Natural killer cell (primary cell): ENCODE measurements at regions not wholly inside any gene's neighbourhood (a gene's known extent, or its start where the extent isn't known, plus 50 kb on each side); places are given as distances from the start of the nearest gene placed in this dataset.

Experiments
- ATAC-seq, 3 donors: fragments of 150-1000 bp in 2 of 3; fragments of 200-7000 bp in 1 of 3; cut with Tn5 transposase; 1 replicate in 1 of 3; 2 replicates in 2 of 3; pipeline ENCODE4 v1.10.0; 2021; ENCODE audit warnings: mild to moderate bottlenecking in 2 of 3, moderate library complexity in 2 of 3
- DNase-seq, 2 donors: peaks; one replicate each; pipeline versions ENCODE4 v3.0.0 to v3.0.0-alpha.2; 2013 to 2021; ENCODE audit warnings: mixed read lengths in 1 of 2
- H3K27ac ChIP-seq: one replicate; pipeline ENCODE4 v1.5.1; 2013; ENCODE audit warnings: mild to moderate bottlenecking, low read length
- H3K27me3 ChIP-seq: one replicate; pipeline ENCODE4 v1.6.1; 2013; ENCODE audit warnings: low read length; ENCODE audit not compliant: control insufficient read depth, insufficient read depth
- H3K36me3 ChIP-seq: one replicate; pipeline ENCODE4 v1.6.1; 2013; ENCODE audit warnings: low read length; ENCODE audit not compliant: control insufficient read depth, insufficient read depth
- H3K4me1 ChIP-seq: one replicate; pipeline ENCODE4 v1.6.1; 2013; ENCODE audit warnings: low read length; ENCODE audit not compliant: control insufficient read depth, insufficient read depth
- H3K4me3 ChIP-seq: one replicate; pipeline ENCODE4 v1.5.1; 2013; ENCODE audit warnings: low read length
- H3K9me3 ChIP-seq: one replicate; pipeline ENCODE4 v1.6.1; 2013; ENCODE audit warnings: low read length; ENCODE audit not compliant: control insufficient read depth, insufficient read depth
- H3K27ac Mint-ChIP-seq, 2 donors: one replicate each; pipeline ENCODE4 v1.8.0; 2022; ENCODE audit warnings: mild to moderate bottlenecking in 2 of 2, mixed read lengths in 2 of 2, moderate library complexity in 1 of 2
- H3K27me3 Mint-ChIP-seq, 2 donors: one replicate each; pipeline ENCODE4 v1.8.0; 2022; ENCODE audit warnings: low read depth in 2 of 2, mixed read lengths in 2 of 2
- H3K36me3 Mint-ChIP-seq: one replicate; pipeline ENCODE4 v1.8.0; 2022; ENCODE audit warnings: mixed read lengths
- H3K4me1 Mint-ChIP-seq, 2 donors: one replicate each; pipeline ENCODE4 v1.8.0; 2022; ENCODE audit warnings: mixed read lengths in 2 of 2
- H3K4me3 Mint-ChIP-seq: one replicate; pipeline ENCODE4 v1.8.0; 2022; ENCODE audit warnings: mild to moderate bottlenecking, moderate library complexity, mixed read lengths
- H3K9me3 Mint-ChIP-seq, 2 donors: one replicate each; pipeline ENCODE4 v1.8.0; 2022; ENCODE audit warnings: mixed read lengths in 2 of 2
- WGBS: methylation state at CpG from one replicate; pipeline ENCODE4 v1.1.7; 2013; ENCODE audit warnings: missing lambda C conversion rate; ENCODE audit not compliant: insufficient coverage; 5-methylcytosine and 5-hydroxymethylcytosine counted together
- intact Hi-C: fragments of 100-400 bp; cut with micrococcal nuclease; formaldehyde crosslinking; loops from one replicate; pipeline ENCODE4 v1.14.2; 2022
- TF ChIP-seq, protein P1 (sequence below): fragments of 200-600 bp; IDR thresholded peaks from one replicate; pipeline ENCODE4 v1.8.0; 2022; ENCODE audit warnings: antibody characterized with exemption

DNA sequence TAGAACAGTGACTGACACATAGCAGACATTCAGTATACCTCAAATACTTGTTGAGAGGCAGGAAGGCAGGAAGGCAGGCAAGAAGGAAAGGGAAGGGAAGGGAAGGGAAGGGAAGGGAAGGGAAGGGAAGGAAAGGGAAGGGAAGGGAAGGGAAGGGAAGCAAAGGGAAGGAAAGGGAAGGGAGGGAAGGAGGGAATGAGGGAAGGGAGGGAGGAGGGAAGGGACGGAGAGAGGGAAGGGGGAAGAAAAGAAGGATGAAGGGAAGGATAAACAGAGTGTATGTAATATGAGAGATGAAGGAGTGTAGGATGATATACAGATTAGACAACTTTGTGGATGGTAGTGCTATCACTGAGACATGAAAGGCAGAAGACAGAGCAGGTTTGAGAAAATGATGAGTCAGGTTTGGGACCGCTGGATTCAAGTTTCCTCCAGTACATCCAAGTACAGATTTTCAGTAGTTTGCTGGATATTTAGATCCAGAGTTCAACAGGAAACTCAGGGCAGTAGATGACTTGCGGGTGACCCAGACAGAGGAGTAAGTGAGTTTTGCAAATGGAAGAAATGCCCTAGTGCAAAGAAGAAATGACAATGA lies 85.9 kb downstream of the MAFB start:
- Histone ChIP-seq H3K27me3 (no peaks in the 10 kb centered on the region), H3K4me1 (no peaks in the 10 kb centered on the region), H3K36me3 (no peaks in the 10 kb centered on the region), H3K4me3 (no peak overlapping the region), H3K9me3 (no peaks in the 10 kb centered on the region), H3K27ac (no peak overlapping the region)
- TF ChIP-seq, protein P1, sequence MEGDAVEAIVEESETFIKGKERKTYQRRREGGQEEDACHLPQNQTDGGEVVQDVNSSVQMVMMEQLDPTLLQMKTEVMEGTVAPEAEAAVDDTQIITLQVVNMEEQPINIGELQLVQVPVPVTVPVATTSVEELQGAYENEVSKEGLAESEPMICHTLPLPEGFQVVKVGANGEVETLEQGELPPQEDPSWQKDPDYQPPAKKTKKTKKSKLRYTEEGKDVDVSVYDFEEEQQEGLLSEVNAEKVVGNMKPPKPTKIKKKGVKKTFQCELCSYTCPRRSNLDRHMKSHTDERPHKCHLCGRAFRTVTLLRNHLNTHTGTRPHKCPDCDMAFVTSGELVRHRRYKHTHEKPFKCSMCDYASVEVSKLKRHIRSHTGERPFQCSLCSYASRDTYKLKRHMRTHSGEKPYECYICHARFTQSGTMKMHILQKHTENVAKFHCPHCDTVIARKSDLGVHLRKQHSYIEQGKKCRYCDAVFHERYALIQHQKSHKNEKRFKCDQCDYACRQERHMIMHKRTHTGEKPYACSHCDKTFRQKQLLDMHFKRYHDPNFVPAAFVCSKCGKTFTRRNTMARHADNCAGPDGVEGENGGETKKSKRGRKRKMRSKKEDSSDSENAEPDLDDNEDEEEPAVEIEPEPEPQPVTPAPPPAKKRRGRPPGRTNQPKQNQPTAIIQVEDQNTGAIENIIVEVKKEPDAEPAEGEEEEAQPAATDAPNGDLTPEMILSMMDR = no peak
- ATAC-seq (no peak), DNase-seq (no peak)
- Mint-ChIP-seq H3K4me3 (no peak overlapping the region), H3K9me3 (peaks cover 0 to 3% of the 10 kb centered on the region in 2 donors), H3K36me3 (peaks cover 7% of the 10 kb centered on the region), H3K27ac (no peak overlapping the region), H3K4me1 (no peaks in the 10 kb centered on the region), H3K27me3 (peaks cover 5 to 14% of the 10 kb centered on the region in 2 donors)
- 85% methylated on average over 3 of the region's 3 CpGs for WGBS
- intact Hi-C loops = no loop called here

DNA sequence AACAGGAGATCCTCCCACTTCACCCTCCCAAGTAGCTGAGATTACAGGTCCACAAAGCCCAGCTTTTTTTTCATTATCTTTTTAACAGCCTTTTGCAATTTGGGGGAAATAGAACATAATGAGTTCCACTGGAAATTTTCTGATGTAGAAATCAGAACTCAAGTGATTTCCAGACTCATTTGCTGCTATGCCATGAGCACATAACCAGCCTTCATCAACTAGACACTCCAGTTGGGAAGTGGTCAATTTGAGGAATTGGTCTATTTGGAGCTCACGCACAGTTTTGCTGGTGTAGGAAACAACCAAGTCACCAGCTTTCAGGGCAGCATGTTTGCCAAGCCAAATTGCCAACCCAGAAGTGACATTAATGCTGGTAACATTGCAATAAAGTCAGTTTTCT lies 86.7 kb downstream of the MAFB start:
- Mint-ChIP-seq H3K4me3 (no peak overlapping the region), H3K27me3 (peaks cover 5 to 7% of the 10 kb centered on the region in 2 donors), H3K9me3 (peaks cover 0 to 3% of the 10 kb centered on the region in 2 donors), H3K4me1 (no peaks in the 10 kb centered on the region), H3K36me3 (peaks cover 7% of the 10 kb centered on the region), H3K27ac (no peak overlapping the region)
- no peak for DNase-seq
- no peaks in the 10 kb centered on the region for H3K36me3 ChIP-seq
- no peaks in the 10 kb centered on the region for H3K9me3 ChIP-seq
- H3K27ac ChIP-seq = no peak overlapping the region
- intact Hi-C loops = no loop called here
- no peaks in the 10 kb centered on the region for H3K27me3 ChIP-seq
- 96% methylated on average over 1 of the region's 1 CpG for WGBS
- TF ChIP-seq, protein P1 = no peak
- H3K4me3 ChIP-seq = no peak overlapping the region
- ATAC-seq = no peak
- H3K4me1 ChIP-seq = no peaks in the 10 kb centered on the region

DNA sequence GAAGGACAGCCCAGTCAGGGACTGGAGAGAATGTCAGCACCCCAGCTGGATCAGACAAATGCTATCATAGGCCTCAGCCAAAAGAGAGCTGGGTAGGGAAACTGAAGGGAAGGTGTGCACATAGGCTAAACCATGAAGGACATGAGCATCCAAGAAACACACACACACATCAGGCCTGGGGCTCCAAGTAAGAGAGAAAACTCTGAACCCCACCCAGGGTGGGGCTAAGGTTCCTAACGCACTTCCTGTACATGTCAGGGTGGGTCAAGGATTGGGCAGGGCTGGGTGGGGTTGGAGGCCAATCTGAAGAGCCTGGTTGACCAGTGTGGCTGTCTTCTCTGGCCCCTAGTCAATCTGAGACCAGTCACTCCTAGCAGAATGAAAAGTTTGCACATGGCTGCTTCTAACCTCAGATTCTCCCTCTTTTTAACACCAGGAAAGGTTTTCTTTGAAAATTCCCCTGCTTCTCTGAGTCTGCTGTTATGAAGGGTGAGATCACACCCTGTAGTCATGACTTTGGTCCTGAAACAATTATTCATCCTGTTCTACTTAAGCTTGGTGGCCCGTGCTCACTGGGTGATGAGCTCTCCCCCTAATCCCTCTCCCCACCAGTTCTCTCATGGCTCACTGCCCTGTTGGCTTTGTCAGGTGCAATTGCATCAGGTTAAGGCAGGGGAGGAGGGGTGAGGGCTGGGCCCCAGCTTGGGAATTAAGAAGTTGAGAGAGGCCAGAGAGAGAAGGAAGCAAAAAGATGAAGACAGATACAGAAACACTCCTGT lies 88.4 kb downstream of the MAFB start:
- Mint-ChIP-seq H3K27ac (no peak overlapping the region), H3K9me3 (peaks cover 0 to 3% of the 10 kb centered on the region in 2 donors), H3K4me3 (no peak overlapping the region), H3K4me1 (no peaks in the 10 kb centered on the region), H3K36me3 (peaks cover 7% of the 10 kb centered on the region), H3K27me3 (peaks cover 0 to 5% of the 10 kb centered on the region in 2 donors)
- intact Hi-C loops = no loop called here
- no peaks in the 10 kb centered on the region for H3K4me1 ChIP-seq
- ATAC-seq = no peak
- WGBS = 69% methylated on average over 2 of the region's 2 CpGs
- H3K4me3 ChIP-seq = no peak overlapping the region
- TF ChIP-seq, protein P1 = no peak
- DNase-seq = no peak
- H3K36me3 ChIP-seq = no peaks in the 10 kb centered on the region
- no peaks in the 10 kb centered on the region for H3K9me3 ChIP-seq
- H3K27ac ChIP-seq = no peak overlapping the region
- H3K27me3 ChIP-seq = no peaks in the 10 kb centered on the region
